GM21723 (cell line): ENCODE measurements at regions not wholly inside any gene's neighbourhood (a gene's known extent, or its start where the extent isn't known, plus 50 kb on each side); places are given as distances from the start of the nearest gene placed in this dataset.

Experiments used
- ATAC-seq: cut with Tn5 transposase; IDR thresholded peaks from one replicate; pipeline ENCODE4 v1.9.1; 2021; ENCODE audit warnings: mild to moderate bottlenecking, moderate library complexity; ENCODE audit not compliant: unreplicated experiment

GRCh38 chr9:86796666-86797065 is 150.6 kb downstream of the GAS1 start:
- no peak for ATAC-seq

- no peak for ATAC-seq
Measured at GRCh38 chr9:86795823-86796553, 151.3 kb downstream of the GAS1 start.

- no peak for ATAC-seq
Measured at GRCh38 chr9:86795047-86795442, 152.3 kb downstream of the GAS1 start.

DNA sequence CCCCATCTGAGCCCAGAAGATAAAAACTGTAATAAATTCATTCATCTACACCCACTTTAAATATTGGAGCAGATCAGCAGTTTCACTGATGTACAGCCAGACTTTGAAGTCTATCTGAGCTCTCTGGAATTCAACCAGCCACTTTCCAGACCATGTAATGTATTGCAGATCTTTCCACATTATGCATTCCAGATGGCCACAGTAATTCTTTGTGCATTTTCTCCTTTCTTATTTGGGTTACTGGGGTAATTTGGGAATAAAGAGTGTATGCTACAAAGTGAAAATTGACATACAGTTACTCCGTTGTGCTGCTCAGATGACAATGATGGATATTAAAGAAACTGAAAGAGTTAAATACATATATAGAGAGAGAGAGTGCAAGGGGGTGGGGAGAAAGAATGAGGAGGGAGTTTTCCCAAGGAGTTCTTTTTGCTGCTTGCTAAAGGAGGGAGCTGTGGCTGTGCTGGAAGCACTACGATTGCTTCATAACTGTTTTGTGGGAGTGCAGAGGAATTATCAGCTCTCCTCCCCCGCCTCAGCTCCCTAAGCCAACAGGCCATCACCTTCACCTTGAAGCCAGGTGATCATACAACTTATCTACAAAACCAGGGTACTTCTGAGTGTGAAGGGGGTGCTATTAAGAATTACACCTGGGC is 152.8 kb downstream of the GAS1 start:
- no peak for ATAC-seq

DNA sequence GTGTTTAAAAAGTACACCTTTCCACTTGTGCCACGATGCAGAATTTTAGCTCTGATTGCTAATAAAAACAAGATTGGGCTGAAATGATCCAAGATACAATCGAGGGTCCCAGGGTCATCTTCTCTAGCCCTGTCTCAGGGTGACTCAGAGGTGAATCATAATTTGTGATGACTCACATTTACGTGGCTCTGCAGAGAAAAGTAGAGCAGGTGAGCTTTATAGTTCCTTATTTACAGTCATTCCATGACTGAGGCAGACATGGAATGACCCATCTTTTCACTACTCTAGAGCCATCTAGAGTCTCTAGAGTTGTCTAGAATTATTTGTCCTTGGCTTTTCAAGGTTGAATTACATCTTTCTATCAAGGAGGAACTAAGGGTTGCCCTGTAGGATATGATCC is 155.2 kb downstream of the GAS1 start:
- no peak for ATAC-seq

- no peak for ATAC-seq
Measured at GRCh38 chr9:86790805-86791204, 156.5 kb downstream of the GAS1 start.

GRCh38 chr9:86788456-86788855 is 158.8 kb downstream of the GAS1 start:
- ATAC-seq: no peak

GRCh38 chr9:86783884-86784283 is 163.4 kb downstream of the GAS1 start:
- no peak for ATAC-seq

GRCh38 chr9:86782831-86783230 is 164.5 kb downstream of the GAS1 start:
- no peak for ATAC-seq

GRCh38 chr9:86778761-86779160 is 168.5 kb downstream of the GAS1 start:
- ATAC-seq: no peak

DNA sequence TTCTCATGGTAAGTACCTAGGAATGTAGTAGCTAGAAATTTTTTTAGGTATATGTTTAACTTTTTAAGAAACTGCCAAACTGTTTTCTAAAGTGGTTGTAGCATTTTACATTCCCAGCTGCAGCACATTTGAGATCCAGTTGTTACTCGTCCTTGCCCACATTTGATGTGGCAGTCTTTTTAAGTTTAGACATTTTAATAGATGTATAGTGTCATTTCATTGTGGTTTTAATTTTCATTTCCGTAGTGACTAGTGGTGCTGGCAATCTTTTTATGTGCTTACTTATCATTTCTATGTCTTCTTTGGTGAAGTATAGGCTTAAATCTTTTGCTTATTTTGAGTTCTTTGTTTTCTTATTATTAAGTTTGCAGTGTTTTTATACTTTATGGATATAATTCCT is 171.6 kb downstream of the GAS1 start:
- no peak for ATAC-seq

- no peak for ATAC-seq
Measured at GRCh38 chr9:86774116-86774515, 173.2 kb downstream of the GAS1 start.

- ATAC-seq: no peak
Measured at GRCh38 chr9:86773422-86773945, 173.8 kb downstream of the GAS1 start.

DNA sequence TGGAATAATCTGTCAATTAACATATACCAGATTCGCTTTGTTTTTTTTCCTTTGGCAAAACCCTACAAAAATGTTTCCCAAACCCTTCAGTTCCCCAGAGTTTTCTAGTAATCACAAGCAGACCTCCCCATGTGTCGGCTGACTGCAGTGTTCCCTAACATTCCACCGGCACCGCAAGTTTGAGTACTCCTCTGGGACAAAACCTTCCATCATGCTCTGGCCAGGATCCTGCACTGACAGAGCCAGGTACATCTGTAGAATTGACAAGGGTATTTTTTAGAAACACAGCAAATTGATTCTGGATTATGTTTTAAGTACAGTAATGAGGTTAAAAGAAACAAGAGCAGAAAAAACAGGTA is 174.7 kb downstream of the GAS1 start:
- no peak for ATAC-seq

- no peak for ATAC-seq
Measured at GRCh38 chr9:86771941-86772634, 175.2 kb downstream of the GAS1 start.

DNA sequence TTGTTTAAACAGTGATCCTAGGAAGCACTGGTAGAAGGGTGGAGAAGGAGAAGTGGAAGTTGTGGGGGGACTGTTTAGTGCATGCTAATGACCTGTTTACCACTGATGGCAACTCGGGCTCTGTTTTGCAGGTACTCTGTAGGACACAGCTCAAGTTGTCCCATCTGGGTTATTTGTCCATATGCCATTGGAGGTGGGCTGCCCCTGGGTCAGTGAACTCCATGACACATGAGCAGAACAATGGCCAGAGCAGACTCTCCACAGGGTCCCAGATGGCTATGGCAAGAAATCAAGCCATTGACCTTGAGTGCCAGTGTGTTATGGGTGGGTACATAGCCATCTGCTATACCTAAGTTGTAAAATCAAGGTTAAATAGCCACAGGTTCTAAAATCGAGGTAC is 175.9 kb downstream of the GAS1 start:
- ATAC-seq: no peak

DNA sequence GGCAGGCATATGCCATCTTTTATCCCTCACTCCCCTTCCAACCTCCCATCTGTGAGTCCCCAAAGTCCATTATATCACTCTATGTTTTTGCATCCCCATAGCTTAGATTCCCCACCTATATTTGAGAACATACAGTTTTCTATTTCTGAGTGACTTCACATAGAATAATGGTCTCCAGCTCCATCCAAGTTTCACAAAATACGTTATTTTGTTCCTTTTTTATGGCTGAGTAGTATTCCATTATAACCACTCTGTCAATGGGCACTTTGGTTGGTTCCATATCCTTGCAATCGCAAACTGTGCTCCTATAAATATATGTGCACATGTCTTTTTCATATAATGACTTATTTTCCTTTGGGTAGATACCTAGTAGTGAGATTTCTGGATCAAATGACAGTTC is 178.6 kb downstream of the GAS1 start:
- no peak for ATAC-seq

DNA sequence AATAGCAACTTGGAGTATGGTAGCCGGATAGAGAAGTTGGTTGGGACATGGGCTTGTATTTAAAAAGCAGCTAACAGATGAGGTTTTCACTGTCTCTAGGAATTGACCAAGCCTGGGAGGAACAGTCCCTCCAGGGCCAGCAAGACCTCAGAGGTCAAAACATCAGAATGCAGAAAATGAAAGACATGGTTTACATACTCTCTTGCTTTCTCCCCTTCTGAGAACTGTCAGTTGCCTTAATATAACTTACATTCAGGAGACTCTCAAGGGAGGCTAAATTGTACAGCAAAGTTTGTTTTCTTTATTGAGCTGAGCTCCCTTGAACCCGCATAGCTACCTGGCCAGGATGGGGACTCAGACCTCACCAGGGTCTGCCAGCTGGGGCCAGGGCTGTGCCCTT is 179.3 kb downstream of the GAS1 start:
- ATAC-seq: no peak

GRCh38 chr9:86767373-86767772 is 179.9 kb downstream of the GAS1 start:
- no peak for ATAC-seq

DNA sequence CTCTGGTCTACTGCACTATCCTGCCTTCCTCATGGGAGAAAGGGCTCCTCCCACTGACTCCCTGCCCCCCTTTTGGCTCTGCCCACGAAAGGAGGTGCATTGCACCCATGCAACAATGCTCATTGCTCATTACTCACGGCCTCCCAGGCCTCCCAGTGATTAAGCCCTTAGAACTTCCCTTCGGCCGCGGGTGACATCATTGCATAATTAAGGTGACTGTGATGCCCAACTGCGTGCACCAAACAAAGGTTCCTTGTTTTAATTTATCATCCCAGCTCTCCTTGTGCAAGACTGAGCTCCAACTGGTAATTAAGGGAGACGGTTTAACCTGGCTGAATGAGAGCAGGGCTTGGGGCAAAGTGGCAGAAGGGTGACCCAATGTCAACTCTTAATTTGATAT is 180.4 kb downstream of the GAS1 start:
- ATAC-seq: no peak

DNA sequence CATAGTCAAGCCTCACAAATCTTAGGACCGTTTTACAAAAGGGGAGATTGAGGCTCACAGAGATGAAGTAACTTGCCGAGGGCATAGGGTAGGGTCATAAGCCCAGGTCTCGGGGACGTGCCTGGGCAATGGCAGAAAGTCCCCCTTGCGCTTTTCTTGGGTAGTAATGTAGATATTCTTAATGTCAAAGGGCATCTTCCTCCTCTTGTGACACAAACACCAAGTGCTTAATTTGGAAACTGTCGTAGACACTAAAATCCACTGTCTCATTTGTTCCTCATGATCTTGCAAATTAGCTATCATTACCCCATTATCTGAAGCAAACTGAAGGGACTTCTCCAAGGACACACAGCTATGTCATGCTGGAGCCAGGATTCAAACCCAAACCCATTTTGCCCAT is 180.8 kb downstream of the GAS1 start:
- no peak for ATAC-seq
